HFF-Myc (cell line): ENCODE measurements at regions not wholly inside any gene's neighbourhood (a gene's known extent, or its start where the extent isn't known, plus 50 kb on each side); places are given as distances from the start of the nearest gene placed in this dataset.
"Not testable (repeated sequence)": the region's sequence is repeated elsewhere in the genome, so short reads cannot be mapped to it uniquely, and the experiment has no call there.

Source experiments
- DNase-seq: peaks from one replicate; pipeline ENCODE4 v3.0.0-alpha.2; 2011; ENCODE audit warnings: low read depth; ENCODE audit errors: extremely low read depth
- H3K4me3 ChIP-seq: replicated peaks from 2 replicates; pipeline ENCODE4 v1.5.1; 2011; ENCODE audit warnings: low read depth, mild to moderate bottlenecking, control low read depth, low read length
- TF ChIP-seq, protein P1 (sequence below): IDR thresholded peaks from 2 replicates; pipeline ENCODE4 v1.5.1; 2012; ENCODE audit warnings: mild to moderate bottlenecking, low read depth, low read length, control low read depth; ENCODE audit errors: missing control alignments

DNA sequence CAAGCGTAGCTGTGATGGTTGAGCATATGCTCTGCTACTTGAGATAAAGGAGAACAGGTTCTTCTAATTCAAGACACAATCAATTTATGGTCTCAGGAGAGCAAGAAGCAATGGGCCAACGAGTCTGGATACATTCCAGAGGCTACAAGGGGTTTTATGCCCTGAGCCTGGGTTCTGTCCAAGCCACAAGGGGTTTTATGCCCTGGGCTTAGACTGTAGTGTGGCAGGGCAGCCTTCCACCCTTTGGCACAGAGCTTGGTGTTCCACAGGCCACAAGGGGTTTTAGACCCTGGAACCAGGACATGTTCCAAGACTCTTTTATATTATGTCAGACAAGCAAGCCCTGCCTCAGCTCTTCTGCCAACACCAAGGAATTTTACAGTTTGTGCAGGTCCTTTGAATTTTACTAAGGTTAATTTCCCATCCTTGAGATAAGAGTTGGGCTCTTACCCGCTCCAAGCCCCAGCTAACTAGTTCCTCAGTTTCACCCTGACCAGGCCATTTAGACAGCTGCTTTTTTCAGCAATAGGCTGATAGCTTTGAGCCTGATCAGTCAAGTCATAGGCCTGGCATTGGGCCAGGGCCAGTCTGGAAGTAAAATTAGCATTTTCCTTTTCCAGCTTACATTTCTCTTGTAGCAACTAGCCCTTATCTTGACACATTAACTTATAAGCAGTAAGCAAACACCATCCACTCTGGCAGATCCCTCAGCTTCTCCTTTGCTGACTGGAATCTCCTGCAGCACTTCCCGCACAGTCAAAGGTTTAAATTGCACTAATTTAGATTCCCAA is 95.0 kb downstream of the ZNF737 start:
- TF ChIP-seq, protein P1, sequence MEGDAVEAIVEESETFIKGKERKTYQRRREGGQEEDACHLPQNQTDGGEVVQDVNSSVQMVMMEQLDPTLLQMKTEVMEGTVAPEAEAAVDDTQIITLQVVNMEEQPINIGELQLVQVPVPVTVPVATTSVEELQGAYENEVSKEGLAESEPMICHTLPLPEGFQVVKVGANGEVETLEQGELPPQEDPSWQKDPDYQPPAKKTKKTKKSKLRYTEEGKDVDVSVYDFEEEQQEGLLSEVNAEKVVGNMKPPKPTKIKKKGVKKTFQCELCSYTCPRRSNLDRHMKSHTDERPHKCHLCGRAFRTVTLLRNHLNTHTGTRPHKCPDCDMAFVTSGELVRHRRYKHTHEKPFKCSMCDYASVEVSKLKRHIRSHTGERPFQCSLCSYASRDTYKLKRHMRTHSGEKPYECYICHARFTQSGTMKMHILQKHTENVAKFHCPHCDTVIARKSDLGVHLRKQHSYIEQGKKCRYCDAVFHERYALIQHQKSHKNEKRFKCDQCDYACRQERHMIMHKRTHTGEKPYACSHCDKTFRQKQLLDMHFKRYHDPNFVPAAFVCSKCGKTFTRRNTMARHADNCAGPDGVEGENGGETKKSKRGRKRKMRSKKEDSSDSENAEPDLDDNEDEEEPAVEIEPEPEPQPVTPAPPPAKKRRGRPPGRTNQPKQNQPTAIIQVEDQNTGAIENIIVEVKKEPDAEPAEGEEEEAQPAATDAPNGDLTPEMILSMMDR = no peak
- H3K4me3 ChIP-seq = no peak overlapping the region
- no peak for DNase-seq

DNA sequence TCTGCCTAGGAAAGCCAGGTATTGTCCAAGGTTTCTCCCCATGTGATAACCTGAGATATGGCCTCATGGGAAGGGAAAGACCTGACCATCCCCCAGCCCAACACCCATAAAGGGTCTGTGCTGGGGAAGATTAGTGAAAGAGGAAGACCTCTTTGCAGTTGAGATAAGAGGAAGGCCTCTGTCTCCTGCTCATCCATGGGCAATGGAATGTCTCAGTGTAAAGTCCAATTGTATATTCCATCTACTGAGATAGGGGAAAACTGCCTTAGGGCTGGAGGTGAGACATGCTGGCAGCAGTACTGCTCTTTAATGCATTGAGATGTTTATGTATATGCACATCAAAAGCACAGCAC is 99.0 kb downstream of the ZNF737 start:
- DNase-seq, H3K4me3 ChIP-seq: not testable (repeated sequence)

- DNase-seq, H3K4me3 ChIP-seq: not testable (repeated sequence)
These were observed 99.5 kb downstream of the ZNF737 start for GRCh38 chr19:20465922-20466637.

- no peak overlapping the region for H3K4me3 ChIP-seq
- TF ChIP-seq, protein P1 = no peak
- no peak for DNase-seq
These were observed 112.1 kb downstream of the ZNF737 start for GRCh38 chr19:20453425-20453935.

DNA sequence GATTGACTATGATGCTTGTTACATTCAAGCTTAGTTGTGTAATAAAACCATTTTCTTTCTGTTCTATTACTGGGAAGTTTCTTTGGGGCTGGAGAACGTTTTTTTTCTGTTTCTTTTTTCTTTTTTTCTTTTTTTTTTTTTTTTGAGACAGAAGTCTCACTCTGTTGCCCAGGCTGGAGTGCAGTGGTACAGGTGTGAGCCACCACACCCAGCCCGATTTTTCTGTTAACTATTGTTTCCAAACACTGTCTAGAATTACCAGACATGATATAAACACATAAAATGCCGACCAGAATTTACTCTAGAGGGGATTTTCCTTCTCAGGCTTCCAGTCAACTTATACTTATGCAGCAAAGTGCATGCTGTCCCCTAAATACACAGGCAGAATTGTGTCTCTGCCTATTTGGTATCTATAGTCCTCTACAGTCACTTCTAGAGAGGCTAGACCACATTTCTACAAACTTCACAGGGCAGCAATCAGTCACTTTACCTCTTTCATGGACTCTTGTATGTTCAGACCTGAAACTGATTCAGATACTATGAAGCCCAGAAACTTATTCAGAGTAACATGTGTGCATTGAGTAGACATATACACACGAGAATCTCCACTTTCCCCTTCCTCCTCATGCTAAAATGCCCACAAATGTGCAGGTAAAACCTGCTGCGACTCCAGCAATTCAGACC is 121.2 kb downstream of the ZNF737 start:
- no peak for DNase-seq
- no peak overlapping the region for H3K4me3 ChIP-seq
- TF ChIP-seq, protein P1 = no peak

GRCh38 chr19:20432266-20432842 is 133.2 kb downstream of the ZNF737 start:
- DNase-seq, H3K4me3 ChIP-seq: not testable (repeated sequence)

- DNase-seq = no peak
- TF ChIP-seq, protein P1 = no peak
- no peak overlapping the region for H3K4me3 ChIP-seq
These were observed 133.8 kb downstream of the ZNF737 start for GRCh38 chr19:20431826-20432225.
